GM19043 (cell line): ENCODE measurements at regions not wholly inside any gene's neighbourhood (a gene's known extent, or its start where the extent isn't known, plus 50 kb on each side); places are given as distances from the start of the nearest gene placed in this dataset.
"Not testable (repeated sequence)": the region's sequence is repeated elsewhere in the genome, so short reads cannot be mapped to it uniquely, and the experiment has no call there.

ENCODE experiments used
- ATAC-seq: cut with Tn5 transposase; IDR thresholded peaks from one replicate; pipeline ENCODE4 v1.9.1; 2021; ENCODE audit warnings: low read depth; ENCODE audit not compliant: unreplicated experiment

GRCh38 chr12:80045594-80045993 is 53.7 kb upstream of the OTOGL start:
- ATAC-seq, result no peak

GRCh38 chr12:80044694-80045046 is 54.7 kb upstream of the OTOGL start:
- ATAC-seq, result no peak

GRCh38 chr12:80041692-80042091 is 57.6 kb upstream of the OTOGL start:
- no peak for ATAC-seq

- ATAC-seq, result no peak
Measured at GRCh38 chr12:80041071-80041470, 58.3 kb upstream of the OTOGL start.

GRCh38 chr12:80040075-80040738 is 59.1 kb upstream of the OTOGL start:
- ATAC-seq, result no peak

GRCh38 chr12:80038062-80038560 is 61.2 kb upstream of the OTOGL start:
- ATAC-seq, result no peak

- ATAC-seq, result no peak
Measured at GRCh38 chr12:80033448-80033847, 65.9 kb upstream of the OTOGL start.

- no peak for ATAC-seq
Measured at GRCh38 chr12:80032946-80033345, 66.4 kb upstream of the OTOGL start.

- ATAC-seq, result no peak
Measured at GRCh38 chr12:80031229-80031628, 68.1 kb upstream of the OTOGL start.

GRCh38 chr12:80025638-80026037 is 73.7 kb upstream of the OTOGL start:
- ATAC-seq, result no peak

GRCh38 chr12:80019691-80020090 is 79.6 kb upstream of the OTOGL start:
- ATAC-seq, result no peak

- no peak for ATAC-seq
Measured at GRCh38 chr12:80018119-80018518, 81.2 kb upstream of the OTOGL start.

GRCh38 chr12:80017261-80017870 is 82.0 kb upstream of the OTOGL start:
- ATAC-seq, result no peak

- no peak for ATAC-seq
Measured at GRCh38 chr12:80016684-80017083, 81.8 kb upstream of the PPP1R12A start.

GRCh38 chr12:80015660-80016059 is 80.8 kb upstream of the PPP1R12A start:
- ATAC-seq, result no peak

GRCh38 chr12:80003744-80004143 is 68.8 kb upstream of the PPP1R12A start:
- ATAC-seq, result not testable (repeated sequence)

- ATAC-seq, result no peak
Measured at GRCh38 chr12:80001562-80001961, 66.7 kb upstream of the PPP1R12A start.

GRCh38 chr12:80000831-80001230 is 65.9 kb upstream of the PPP1R12A start:
- ATAC-seq, result no peak

GRCh38 chr12:79998554-79998953 is 63.7 kb upstream of the PPP1R12A start:
- no peak for ATAC-seq

- peak; percentile 100 for ATAC-seq
Measured at GRCh38 chr12:79997096-79997791, 62.3 kb upstream of the PPP1R12A start.

GRCh38 chr12:79995385-79996084 is 60.6 kb upstream of the PPP1R12A start:
- not testable (repeated sequence) for ATAC-seq
